Forelimb muscle (tissue), 1 donor: ENCODE measurements at regions not wholly inside any gene's neighbourhood (a gene's known extent, or its start where the extent isn't known, plus 50 kb on each side); places are given as distances from the start of the nearest gene placed in this dataset.
"Not testable (repeated sequence)": the region's sequence is repeated elsewhere in the genome, so short reads cannot be mapped to it uniquely, and the experiment has no call there.

Experiments used
- DNase-seq: peaks from one replicate; pipeline ENCODE4 v3.0.0-alpha.2; 2013; ENCODE audit warnings: low read depth

DNA sequence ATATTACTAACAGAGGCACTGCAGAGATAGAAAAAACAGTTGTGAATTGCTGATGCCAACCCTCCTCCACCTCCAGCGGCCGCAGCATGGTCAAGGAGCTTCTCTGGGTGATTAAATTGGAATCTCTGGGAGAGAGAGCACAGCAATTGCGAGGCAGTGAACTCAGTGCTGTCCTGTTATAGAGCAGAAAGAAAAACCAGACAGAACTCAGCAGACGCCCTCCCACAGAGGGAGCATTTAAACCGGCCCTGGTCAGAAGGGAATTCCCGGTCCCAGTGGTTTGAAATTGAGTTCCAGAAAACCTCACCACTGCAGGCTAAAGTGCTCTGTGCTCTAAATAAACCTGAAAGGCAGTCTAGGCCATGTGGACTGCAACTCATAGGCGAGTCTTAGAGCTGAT is 175.4 kb downstream of the SQOR start:
- no peak for DNase-seq

GRCh38 chr15:45812200-45812599 is 177.4 kb downstream of the SQOR start:
- DNase-seq, result no peak

DNA sequence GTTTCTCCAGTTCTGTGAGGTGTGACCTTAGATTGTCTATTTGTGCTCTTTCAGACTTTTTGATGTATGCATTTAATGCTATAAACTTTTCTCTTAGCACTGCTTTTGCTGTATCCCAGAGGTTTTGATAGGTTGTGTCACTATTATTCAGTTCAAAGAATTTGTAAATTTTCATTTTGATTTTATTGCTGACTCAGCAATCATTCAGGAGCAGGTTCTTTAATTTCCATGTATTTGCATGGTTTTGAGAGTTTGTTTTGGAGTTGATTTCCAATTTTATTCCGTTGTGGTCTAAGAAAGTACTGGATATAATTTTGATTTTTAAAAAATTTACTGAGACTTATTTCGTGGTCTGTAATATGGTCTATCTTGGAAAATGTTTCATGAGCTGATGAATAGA is 182.7 kb downstream of the SQOR start:
- DNase-seq, result not testable (repeated sequence)

- DNase-seq, result no peak
These were observed 186.6 kb downstream of the SQOR start for GRCh38 chr15:45821390-45821789.

GRCh38 chr15:45822968-45823367 is 188.1 kb downstream of the SQOR start:
- DNase-seq, result not testable (repeated sequence)

GRCh38 chr15:45827275-45827674 is 192.4 kb downstream of the SQOR start:
- no peak for DNase-seq

GRCh38 chr15:45827766-45828165 is 192.9 kb downstream of the SQOR start:
- no peak for DNase-seq

GRCh38 chr15:45829336-45830153 is 194.7 kb downstream of the SQOR start:
- no peak for DNase-seq

- DNase-seq, result no peak
These were observed 197.0 kb downstream of the SQOR start for GRCh38 chr15:45831787-45832186.

GRCh38 chr15:45834622-45835021 is 199.8 kb downstream of the SQOR start:
- no peak for DNase-seq

- no peak for DNase-seq
These were observed 207.3 kb downstream of the SQOR start for GRCh38 chr15:45842151-45842550.

- no peak for DNase-seq
These were observed 212.8 kb downstream of the SQOR start for GRCh38 chr15:45847645-45848044.

DNA sequence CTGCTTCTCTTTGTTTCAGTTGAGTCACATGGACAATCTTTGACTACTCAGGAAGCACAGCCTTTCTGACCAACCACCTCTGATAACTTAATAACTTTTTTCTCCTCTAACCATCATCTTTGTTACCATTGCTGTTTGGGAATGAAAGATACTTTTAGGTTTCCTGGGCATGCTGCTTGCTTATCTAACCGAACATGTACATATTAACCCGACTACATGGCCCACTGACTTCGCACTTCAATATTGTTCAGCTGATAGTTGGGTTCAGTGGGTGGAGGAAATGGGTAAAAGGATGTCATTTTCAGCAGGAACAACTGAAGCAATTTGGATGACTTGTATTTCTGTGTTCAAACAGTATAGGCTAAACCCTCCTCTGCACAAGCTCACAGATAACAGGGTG is 214.3 kb downstream of the SQOR start:
- DNase-seq, result no peak

DNA sequence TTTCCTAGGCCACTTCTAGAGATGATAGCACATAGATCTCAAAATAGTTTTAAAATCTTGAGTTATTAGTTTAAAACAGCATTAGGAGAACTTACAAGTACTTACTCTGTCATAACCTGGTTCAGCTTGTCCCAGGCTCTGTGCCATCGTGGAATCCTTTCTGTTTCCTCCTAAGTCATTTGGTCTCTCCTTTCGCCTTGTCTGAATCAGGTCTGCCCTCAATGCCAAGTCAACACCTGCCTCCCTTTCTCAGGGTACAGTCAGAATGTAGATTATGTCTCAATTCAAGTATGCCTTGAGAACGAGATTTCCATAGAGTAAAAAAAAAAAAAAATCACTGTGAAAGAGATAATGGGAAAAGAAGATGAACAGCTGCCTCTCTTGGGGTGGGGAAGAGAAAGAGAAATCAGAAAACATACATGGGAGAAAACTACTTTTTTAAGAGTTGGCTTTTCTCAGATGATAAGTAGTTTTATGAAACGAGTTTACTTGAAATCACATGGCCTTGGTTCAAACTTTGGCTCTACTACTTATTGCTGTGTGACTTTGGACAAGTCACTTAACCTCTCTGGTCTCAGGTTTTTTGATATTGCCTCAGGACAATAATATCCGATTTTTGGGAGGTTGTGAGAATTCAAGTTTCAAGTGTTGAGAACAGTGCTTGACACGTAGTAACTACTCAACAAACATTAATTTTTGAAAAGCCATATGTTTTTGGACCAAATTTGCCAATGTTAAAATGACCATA is 219.8 kb downstream of the SQOR start:
- DNase-seq, result no peak

GRCh38 chr15:45855210-45855906 is 220.5 kb downstream of the SQOR start:
- DNase-seq, result no peak

GRCh38 chr15:45855907-45856579 is 221.2 kb downstream of the SQOR start:
- no peak for DNase-seq

GRCh38 chr15:45857291-45857690 is 222.5 kb downstream of the SQOR start:
- no peak for DNase-seq

DNA sequence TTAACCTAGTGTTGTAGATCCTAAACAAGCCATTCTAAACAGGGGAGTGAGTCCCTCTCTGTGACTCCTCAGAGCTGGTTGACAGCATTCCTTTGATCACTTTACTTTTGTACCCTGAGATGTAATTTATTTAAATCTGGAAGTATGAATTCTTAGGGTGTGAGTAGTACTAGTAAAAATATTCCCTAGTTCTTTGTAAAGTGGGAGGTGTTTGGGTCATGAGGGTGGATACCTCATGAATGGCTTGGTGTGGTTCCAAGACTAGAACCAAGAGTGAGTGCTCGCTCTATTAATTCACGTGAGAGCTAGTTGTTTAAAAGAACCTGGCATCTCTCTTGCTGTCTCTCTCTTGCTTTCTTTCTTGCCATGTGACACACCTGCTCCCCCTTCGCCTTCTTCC is 223.7 kb downstream of the SQOR start:
- no peak for DNase-seq

DNA sequence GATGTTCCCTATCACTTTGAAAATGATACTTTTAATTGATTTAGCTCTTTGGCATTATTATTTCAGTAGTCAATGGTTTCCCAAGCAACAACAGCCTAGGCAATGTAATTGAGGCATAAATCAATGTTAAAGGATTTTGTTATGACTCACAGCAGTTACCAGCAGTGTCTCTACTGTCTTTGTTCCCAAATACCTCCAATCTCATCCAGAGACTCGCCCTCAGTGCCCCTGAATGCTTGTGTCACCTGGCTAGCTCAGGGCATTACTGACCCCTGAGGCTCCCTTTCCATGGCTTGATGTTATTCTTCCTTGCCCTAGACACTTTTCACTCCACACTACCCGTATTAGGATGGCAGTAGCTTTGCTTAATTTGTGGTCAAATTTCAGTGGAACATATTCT is 227.2 kb downstream of the SQOR start:
- no peak for DNase-seq

DNA sequence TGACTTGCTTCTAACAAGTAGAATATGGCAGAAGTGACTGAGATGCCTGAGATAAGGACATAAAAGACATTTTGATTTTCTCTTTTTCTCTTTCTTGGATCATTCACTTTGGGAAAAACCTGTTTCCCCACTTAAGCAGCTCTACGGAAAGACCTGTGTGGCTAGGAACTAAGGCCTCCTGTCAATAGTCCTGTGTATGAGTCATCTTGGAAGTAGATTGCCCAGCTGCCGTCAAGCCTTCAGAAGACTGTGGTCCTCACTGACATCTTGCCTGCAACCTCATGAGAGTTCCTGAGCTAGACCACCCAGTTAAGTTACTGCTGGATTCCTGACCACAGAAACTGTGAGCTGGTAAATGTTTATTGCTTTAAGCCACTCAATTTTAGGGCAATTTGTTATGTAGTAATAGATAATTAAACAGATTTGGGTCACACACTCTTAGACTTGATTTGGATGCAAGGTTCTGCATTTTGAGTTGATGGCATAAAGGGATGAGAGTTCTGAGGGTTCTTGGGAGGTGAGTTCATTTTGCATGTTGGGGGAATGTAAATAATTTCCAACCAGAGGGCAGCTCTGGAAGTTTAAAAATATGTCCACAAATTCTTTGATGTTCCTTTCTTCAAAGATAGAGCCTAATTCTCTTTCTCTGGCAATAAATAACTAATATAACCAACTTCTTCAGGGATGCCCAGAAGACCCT is 229.2 kb downstream of the SQOR start:
- DNase-seq, result no peak

- no peak for DNase-seq
These were observed 231.8 kb downstream of the SQOR start for GRCh38 chr15:45866616-45867015.
